MM.1S (cell line): ENCODE measurements at regions not wholly inside any gene's neighbourhood (a gene's known extent, or its start where the extent isn't known, plus 50 kb on each side); places are given as distances from the start of the nearest gene placed in this dataset.

ENCODE experiments used
- DNase-seq: peaks from one replicate; pipeline ENCODE4 v3.0.0-alpha.2; 2015
- H2AFZ ChIP-seq: fragments of 300-600 bp; sonication (generic); 2 replicates; pipeline ENCODE4 v1.6.0; 2016; ENCODE audit warnings: antibody characterized with exemption, low read length
- H3F3A ChIP-seq: fragments of 300-600 bp; sonication (generic); 2 replicates; pipeline ENCODE4 v1.6.1; 2016; ENCODE audit warnings: mild to moderate bottlenecking, antibody characterized with exemption, low read length, moderate library complexity, mixed read lengths; ENCODE audit not compliant: insufficient read depth
- H3K27ac ChIP-seq: fragments of 300-600 bp; sonication (generic); 2 replicates; pipeline ENCODE4 v1.5.1; 2016; ENCODE audit warnings: mild to moderate bottlenecking, low read length
- H3K27me3 ChIP-seq: fragments of 300-600 bp; sonication (generic); replicated peaks from 2 replicates; pipeline ENCODE4 v1.6.0; 2016; ENCODE audit warnings: low read length; ENCODE audit not compliant: insufficient read depth
- H3K36me3 ChIP-seq: fragments of 300-600 bp; sonication (generic); replicated peaks from 2 replicates; pipeline ENCODE4 v1.6.1; 2016; ENCODE audit warnings: mild to moderate bottlenecking, low read length, mixed read lengths; ENCODE audit not compliant: insufficient read depth
- H3K4me1 ChIP-seq: fragments of 300-600 bp; sonication (generic); 2 replicates; pipeline ENCODE4 v1.6.1; 2016; ENCODE audit warnings: low read length, mixed read lengths
- H3K4me2 ChIP-seq: fragments of 300-600 bp; sonication (generic); 2 replicates; pipeline ENCODE4 v1.6.0; 2016; ENCODE audit warnings: low read depth, low read length
- H3K4me3 ChIP-seq: fragments of 300-600 bp; sonication (generic); 2 replicates; pipeline ENCODE4 v1.5.1; 2016; ENCODE audit warnings: low read length, mixed read lengths
- H3K79me2 ChIP-seq: fragments of 300-600 bp; sonication (generic); 2 replicates; pipeline ENCODE4 v1.6.1; 2016; ENCODE audit warnings: mixed run types, low read length, mixed read lengths
- H3K9ac ChIP-seq: fragments of 300-600 bp; sonication (generic); 2 replicates; pipeline ENCODE4 v1.6.1; 2016; ENCODE audit warnings: low read length, mixed read lengths
- H3K9me2 ChIP-seq: fragments of 300-600 bp; sonication (generic); replicated peaks from 2 replicates; pipeline ENCODE4 v1.6.1; 2016; ENCODE audit warnings: mild to moderate bottlenecking, low read length, mixed read lengths; ENCODE audit not compliant: insufficient read depth
- H3K9me3 ChIP-seq: fragments of 300-600 bp; sonication (generic); replicated peaks from 2 replicates; pipeline ENCODE4 v1.6.1; 2016; ENCODE audit warnings: mild to moderate bottlenecking, low read length, mixed read lengths; ENCODE audit not compliant: insufficient read depth
- H4K20me1 ChIP-seq: fragments of 300-600 bp; sonication (generic); 2 replicates; pipeline ENCODE4 v1.6.1; 2016; ENCODE audit warnings: mild to moderate bottlenecking, low read length, moderate library complexity, mixed read lengths; ENCODE audit not compliant: insufficient read depth
- CTCF ChIP-seq: fragments of 300-600 bp; sonication (generic); IDR thresholded peaks from 2 replicates; pipeline ENCODE4 v1.5.1; 2016; ENCODE audit warnings: antibody characterized with exemption, low read length, mixed read lengths
- EZH2 ChIP-seq: fragments of 300-600 bp; sonication (generic); optimal IDR thresholded peaks from 2 replicates; pipeline ENCODE3; 2017; ENCODE audit warnings: low read depth, mild to moderate bottlenecking, antibody characterized with exemption, low read length, mixed read lengths
- EZH2phosphoT487 ChIP-seq: fragments of 300-600 bp; sonication (generic); IDR thresholded peaks from 2 replicates; pipeline ENCODE4 v1.6.1; 2018; ENCODE audit warnings: antibody characterized with exemption, low read length

GRCh38 chr1:55555956-55556725 lies 341.0 kb upstream of the USP24 start:
- no peak overlapping the region for H3K4me3 ChIP-seq

GRCh38 chr1:55554611-55555010 lies 339.4 kb upstream of the USP24 start:
- no peak overlapping the region for H2AFZ ChIP-seq
- no peak overlapping the region for H3K4me3 ChIP-seq
- no peaks in the 10 kb centered on the region for H3K36me3 ChIP-seq
- no peaks in the 10 kb centered on the region for H3F3A ChIP-seq
- TF ChIP-seq CTCF: no peak
- TF ChIP-seq EZH2: no peak
- TF ChIP-seq EZH2phosphoT487: no peak
- H4K20me1 ChIP-seq: no peaks in the 10 kb centered on the region
- no peaks in the 10 kb centered on the region for H3K4me1 ChIP-seq
- no peak overlapping the region for H3K9ac ChIP-seq
- H3K27ac ChIP-seq: no peak overlapping the region
- H3K79me2 ChIP-seq: no peaks in the 10 kb centered on the region
- H3K9me2 ChIP-seq: no peaks in the 10 kb centered on the region
- H3K27me3 ChIP-seq: no peaks in the 10 kb centered on the region
- no peaks in the 10 kb centered on the region for H3K9me3 ChIP-seq
- no peak overlapping the region for H3K4me2 ChIP-seq
- DNase-seq: no peak

More at GRCh38 chr1:55555956-55556725, 341.0 kb upstream of the USP24 start:
- DNase-seq: no peak
- H3K4me1 ChIP-seq: no peaks in the 10 kb centered on the region
- no peak overlapping the region for H3K9ac ChIP-seq
- no peak overlapping the region for H2AFZ ChIP-seq
- H3K36me3 ChIP-seq: no peaks in the 10 kb centered on the region
- TF ChIP-seq CTCF (no peak), EZH2phosphoT487 (no peak), EZH2 (no peak)
- no peaks in the 10 kb centered on the region for H3F3A ChIP-seq
- no peaks in the 10 kb centered on the region for H3K79me2 ChIP-seq
- H3K4me2 ChIP-seq: no peak overlapping the region
- H3K9me3 ChIP-seq: no peaks in the 10 kb centered on the region
- no peak overlapping the region for H3K27ac ChIP-seq
- no peaks in the 10 kb centered on the region for H3K9me2 ChIP-seq
- no peaks in the 10 kb centered on the region for H4K20me1 ChIP-seq
- H3K27me3 ChIP-seq: no peaks in the 10 kb centered on the region

- Histone ChIP-seq H3K79me2 (no peaks in the 10 kb centered on the region), H3K36me3 (no peaks in the 10 kb centered on the region), H4K20me1 (no peaks in the 10 kb centered on the region), H3K27ac (no peak overlapping the region), H3F3A (no peaks in the 10 kb centered on the region), H3K4me1 (no peaks in the 10 kb centered on the region), H3K27me3 (no peaks in the 10 kb centered on the region), H3K9ac (no peak overlapping the region), H3K9me2 (no peaks in the 10 kb centered on the region), H2AFZ (no peak overlapping the region), H3K9me3 (no peaks in the 10 kb centered on the region), H3K4me2 (no peak overlapping the region), H3K4me3 (no peak overlapping the region)
- DNase-seq: no peak
- no peak for TF ChIP-seq CTCF
- no peak for TF ChIP-seq EZH2
- TF ChIP-seq EZH2phosphoT487: no peak
Observed at GRCh38 chr1:55552636-55553035, 337.5 kb upstream of the USP24 start.
